SK-N-SH treated with all-trans-retinoic acid at 6 μM for 48 hours (cell line): ENCODE measurements at regions not wholly inside any gene's neighbourhood (a gene's known extent, or its start where the extent isn't known, plus 50 kb on each side); places are given as distances from the start of the nearest gene placed in this dataset.
A peak's percentile ranks its signal among the peaks of the same experiment; 100 is the strongest.

Experiments
- CSRNP3 ChIP-seq: fragments of 250-450 bp; sonication (Bioruptor Pico); IDR thresholded peaks from 2 replicates; pipeline ENCODE4 v1.5.1; 2021; ENCODE audit warnings: mild to moderate bottlenecking, moderate library complexity
- ESRRG ChIP-seq: fragments of 250-450 bp; sonication (Bioruptor Pico); IDR thresholded peaks from 2 replicates; pipeline ENCODE4 v1.6.1; 2021; ENCODE audit warnings: mild to moderate bottlenecking
- OSR1 ChIP-seq: fragments of 250-450 bp; sonication (Bioruptor Pico); IDR thresholded peaks from 2 replicates; pipeline ENCODE4 v1.8.0; 2022; ENCODE audit warnings: moderate library complexity, mild to moderate bottlenecking, inconsistent platforms
- PATZ1 ChIP-seq: fragments of 250-450 bp; sonication (Bioruptor Pico); IDR thresholded peaks from 2 replicates; pipeline ENCODE4 v1.8.0; 2020; ENCODE audit warnings: mild to moderate bottlenecking, moderate library complexity, borderline replicate concordance
- ZC3H10 ChIP-seq: fragments of 250-450 bp; sonication (Bioruptor Pico); IDR thresholded peaks from 2 replicates; pipeline ENCODE4 v1.5.1; 2021; ENCODE audit warnings: mild to moderate bottlenecking, moderate library complexity
- ZFP3 ChIP-seq: fragments of 250-450 bp; sonication (Bioruptor Pico); IDR thresholded peaks from 2 replicates; pipeline ENCODE4 v1.5.0; 2020; ENCODE audit warnings: mild to moderate bottlenecking, moderate library complexity
- ZFP30 ChIP-seq: fragments of 450-650 bp; formaldehyde crosslinking; IDR thresholded peaks from 2 replicates; pipeline ENCODE4 v1.5.0; 2022; ENCODE audit warnings: mild to moderate bottlenecking, moderate library complexity

- no peak for TF ChIP-seq CSRNP3 (CRISPR knock-in tag)
- TF ChIP-seq PATZ1 (CRISPR knock-in tag) = peak; percentile 29; the same call in 1 of the 2 replicates
- no peak for TF ChIP-seq OSR1 (CRISPR knock-in tag)
- no peak for TF ChIP-seq ZFP3 (CRISPR knock-in tag)
- TF ChIP-seq ZC3H10 (CRISPR knock-in tag) = no peak
- no peak for TF ChIP-seq ESRRG
- TF ChIP-seq ZFP30 = no peak
Measured at GRCh38 chr17:70564006-70564620, 394.8 kb downstream of the KCNJ2 start.
